Posterior cingulate gyrus (tissue), 11 donors: ENCODE measurements at regions not wholly inside any gene's neighbourhood (a gene's known extent, or its start where the extent isn't known, plus 50 kb on each side); places are given as distances from the start of the nearest gene placed in this dataset.
A peak's percentile ranks its signal among the peaks of the same experiment; 100 is the strongest.
"Not testable (repeated sequence)": the region's sequence is repeated elsewhere in the genome, so short reads cannot be mapped to it uniquely, and the experiment has no call there.

ENCODE experiments used
- DNase-seq, 10 donors: peaks; one replicate each; pipeline versions ENCODE4 v3.0.0 to v3.0.0-alpha.2; 2020 to 2021; ENCODE audit warnings: mixed read lengths in 3 of 10
- intact Hi-C: fragments of 100-400 bp; cut with DNase I; formaldehyde crosslinking; loops from one replicate; pipeline ENCODE4 v1.15.1; 2023

- DNase-seq = no peak
- intact Hi-C loops = no loop called here
These were observed 177.1 kb downstream of the RNF144A start for GRCh38 chr2:7094231-7094741.

DNA sequence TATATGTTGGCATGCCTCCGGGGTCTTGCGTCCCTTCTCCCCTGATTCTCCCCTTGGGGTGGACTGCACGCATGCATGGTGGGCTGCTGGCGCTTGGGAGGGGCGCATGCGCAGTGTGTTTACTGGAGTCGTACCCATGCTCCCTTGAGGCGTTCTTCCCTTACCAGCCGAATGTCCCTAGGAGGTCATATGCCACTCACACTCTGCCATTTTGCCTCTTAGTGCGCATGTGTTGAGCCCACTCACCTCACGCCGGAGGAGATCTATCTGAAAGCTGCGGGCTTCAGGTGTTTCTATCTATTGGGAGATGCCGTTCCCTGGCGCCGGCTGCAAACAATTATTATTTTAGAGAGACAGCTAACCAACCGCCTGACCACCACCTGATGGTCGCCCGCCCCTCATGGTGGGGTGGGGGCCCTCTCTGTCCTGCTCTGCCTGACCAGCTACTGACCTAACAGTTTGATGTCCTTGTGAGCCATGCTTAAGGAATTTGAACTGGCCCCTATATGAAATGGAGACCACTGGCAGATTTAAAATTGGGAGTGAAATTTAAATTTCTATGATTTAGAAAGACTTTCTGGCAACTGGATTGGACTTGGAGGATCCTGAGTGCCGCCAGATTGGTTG lies 179.6 kb downstream of the RNF144A start:
- DNase-seq = no peak
- intact Hi-C loops = loop anchor here (2.0 kb wide), 1 partner anchor 1588 kb away; no protein-coding TSS in a partner anchor

DNA sequence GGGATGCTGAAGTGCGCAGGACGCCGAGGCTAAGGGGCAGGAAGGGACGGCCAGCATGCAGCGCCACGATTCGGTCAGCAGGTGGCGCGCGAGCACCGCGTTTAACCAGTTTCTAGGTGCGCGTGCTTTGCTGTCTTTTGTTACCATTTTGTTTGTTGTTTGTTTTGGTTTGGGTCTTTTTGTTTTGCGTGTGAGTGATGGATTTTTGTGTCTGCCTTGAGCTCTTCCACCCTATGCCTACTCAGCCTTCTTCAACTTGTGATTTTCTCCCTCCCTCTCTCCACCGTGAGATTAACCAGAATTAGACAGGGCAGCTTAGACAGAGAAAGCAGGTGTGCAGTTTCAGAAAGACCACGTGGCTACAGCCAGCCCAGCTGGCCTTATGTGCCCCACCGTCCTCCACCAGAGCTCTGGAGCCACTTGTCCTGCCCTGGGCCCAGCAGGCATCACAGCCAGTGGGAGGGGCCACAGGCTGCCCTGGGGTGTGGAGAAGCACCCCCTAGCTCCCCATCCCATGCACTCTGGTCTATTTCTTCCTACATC lies 180.2 kb downstream of the RNF144A start:
- peak; percentile 63 to 97 (median 80) for DNase-seq

GRCh38 chr2:7098816-7099215 lies 181.6 kb downstream of the RNF144A start:
- DNase-seq = no peak
- intact Hi-C loops = no loop called here

More for the DNA sequence above, 180.2 kb downstream of the RNF144A start:
- intact Hi-C loops = loop anchor here (2.0 kb wide), 1 partner anchor 1587 kb away; no protein-coding TSS in a partner anchor

DNA sequence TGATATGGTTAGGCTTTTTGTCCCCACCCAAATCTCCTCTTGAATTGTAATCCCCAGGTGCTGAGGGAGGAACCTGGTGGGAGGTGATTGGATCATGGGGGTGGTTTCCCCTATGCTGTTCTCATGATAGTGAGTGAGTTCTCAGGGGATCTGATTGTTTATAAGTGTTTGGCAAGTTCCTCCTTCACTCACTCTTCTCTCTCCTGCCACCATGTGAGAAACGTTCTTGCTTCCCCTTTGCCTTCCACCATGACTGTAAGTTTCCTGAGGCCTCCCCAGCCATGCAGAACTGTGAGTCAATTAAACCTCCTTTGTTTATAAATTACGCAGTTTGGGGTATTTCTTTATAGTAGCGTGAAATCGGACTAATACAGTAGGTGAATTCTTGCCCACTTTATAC lies 182.5 kb downstream of the RNF144A start:
- DNase-seq, intact Hi-C loops: not testable (repeated sequence)

- no peak for DNase-seq
- intact Hi-C loops = no loop called here
These were observed 185.6 kb downstream of the RNF144A start for GRCh38 chr2:7102826-7103225.

GRCh38 chr2:7108792-7109532 lies 191.8 kb downstream of the RNF144A start:
- intact Hi-C loops = no loop called here
- DNase-seq = no peak

DNA sequence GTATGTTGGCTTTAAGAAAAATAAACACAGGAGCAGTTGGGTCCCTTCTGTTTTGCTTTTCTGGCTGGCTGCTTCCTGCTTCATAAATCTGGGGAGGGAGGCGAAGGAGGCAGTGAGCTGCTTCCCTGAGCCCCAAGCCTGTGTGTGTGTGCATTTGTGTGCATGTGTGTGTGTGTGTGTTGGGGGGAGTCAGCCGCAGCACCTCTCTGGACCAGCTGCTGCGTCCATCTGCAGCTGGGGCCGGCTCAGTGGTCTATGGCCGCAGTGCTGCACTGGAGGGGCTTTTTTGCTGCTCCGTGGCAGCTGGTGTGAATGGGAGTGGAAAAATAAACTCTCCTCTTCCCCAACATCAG lies 192.3 kb downstream of the RNF144A start:
- no peak for DNase-seq
- intact Hi-C loops = no loop called here

- DNase-seq = no peak
- intact Hi-C loops = no loop called here
These were observed 194.4 kb downstream of the RNF144A start for GRCh38 chr2:7111626-7112025.

GRCh38 chr2:7115364-7115763 lies 198.2 kb downstream of the RNF144A start:
- intact Hi-C loops = loop anchor here (5.0 kb wide), 1 partner anchor 1572 kb away; no protein-coding TSS in a partner anchor
- DNase-seq = no peak

DNA sequence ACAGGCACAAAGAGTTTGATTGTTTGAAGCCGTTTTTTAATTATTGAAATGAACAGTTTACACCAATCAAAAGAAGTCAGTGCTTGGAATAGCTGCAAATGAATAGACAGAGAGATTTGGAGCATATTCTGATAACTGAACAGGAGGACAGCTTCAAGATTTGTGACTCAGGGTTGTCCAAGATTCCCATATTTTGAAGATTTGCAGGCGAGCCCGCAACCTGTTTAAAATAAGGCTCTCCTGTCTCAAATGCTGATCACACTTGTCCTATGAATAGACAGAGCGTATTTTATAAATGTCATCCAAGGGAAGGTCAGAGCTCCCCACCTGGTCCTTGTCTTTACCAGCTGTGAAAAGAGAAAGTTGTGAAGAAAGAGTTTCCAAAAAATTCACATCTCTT lies 198.7 kb downstream of the RNF144A start:
- no peak for DNase-seq
- intact Hi-C loops = loop anchor here (5.0 kb wide), 1 partner anchor 1571 kb away; no protein-coding TSS in a partner anchor

- DNase-seq = no peak
- intact Hi-C loops = loop anchor here (5.0 kb wide), 1 partner anchor 1571 kb away; no protein-coding TSS in a partner anchor
These were observed 199.3 kb downstream of the RNF144A start for GRCh38 chr2:7116511-7116910.

- DNase-seq = no peak
- intact Hi-C loops = loop anchor here (5.0 kb wide), 1 partner anchor 1570 kb away; no protein-coding TSS in a partner anchor
These were observed 199.9 kb downstream of the RNF144A start for GRCh38 chr2:7117076-7117475.

DNA sequence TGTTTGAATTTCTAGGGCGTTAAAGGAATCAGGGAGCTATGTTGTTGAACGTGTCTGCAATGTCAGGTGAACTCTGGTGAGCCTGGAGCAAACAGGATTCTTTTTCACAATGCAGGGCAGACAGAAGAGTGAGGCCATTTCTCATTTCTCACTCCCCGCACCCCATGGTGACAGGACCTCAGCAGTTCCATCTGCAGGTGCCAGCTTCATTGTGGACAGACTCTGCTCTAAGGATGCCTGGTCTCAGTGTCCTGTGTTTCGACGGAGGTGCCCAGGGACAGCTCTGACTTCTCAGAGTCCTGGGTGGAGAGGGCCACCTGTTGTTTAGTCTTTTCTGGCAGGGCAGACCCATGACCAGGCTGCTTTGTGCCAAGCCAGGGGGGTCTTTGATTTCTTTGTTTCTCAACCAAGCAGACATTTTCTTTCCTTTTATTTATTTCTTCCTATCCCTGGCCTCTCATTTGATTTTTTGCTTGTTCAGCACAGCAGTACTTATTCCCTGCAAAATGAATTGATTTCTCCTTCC lies 201.5 kb downstream of the RNF144A start:
- no peak for DNase-seq
- intact Hi-C loops = loop anchor here (5.0 kb wide), 1 partner anchor 1569 kb away; no protein-coding TSS in a partner anchor

DNA sequence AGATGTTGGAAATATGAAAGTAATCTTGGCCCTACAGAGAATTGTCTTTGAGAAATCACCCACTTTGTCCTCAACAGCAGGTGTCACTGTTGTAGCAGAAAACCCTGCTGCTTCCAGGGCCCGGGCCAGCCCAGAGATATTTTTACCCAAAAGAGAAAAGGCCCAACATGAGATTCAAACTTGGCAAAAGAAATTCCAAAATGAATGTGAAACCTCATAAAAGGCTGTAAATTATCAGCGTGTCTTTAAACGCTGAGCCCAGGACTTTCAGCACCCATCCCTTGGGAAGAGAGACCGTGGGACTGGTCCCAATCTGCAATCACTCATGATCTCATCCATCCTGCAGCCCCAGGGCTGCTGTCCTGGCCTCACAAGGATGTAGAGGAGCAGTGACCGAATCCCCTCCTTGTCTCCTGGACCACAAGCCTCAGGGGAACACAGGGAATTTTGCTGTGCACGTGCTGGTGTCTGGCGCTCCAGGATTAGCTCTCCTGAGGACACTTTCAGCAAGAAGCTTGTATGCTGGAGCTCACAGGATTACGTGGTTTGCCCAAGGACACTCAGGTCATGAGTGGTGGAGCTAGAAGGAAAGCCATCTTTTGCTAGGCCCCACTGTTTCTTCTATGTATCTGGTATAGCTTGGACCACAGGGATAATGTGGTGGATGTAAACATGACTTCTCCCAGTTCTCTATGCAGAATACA lies 202.1 kb downstream of the RNF144A start:
- DNase-seq = peak in 9 of 10 donors; percentile 43 to 89 (median 54)
- intact Hi-C loops = loop anchor here (5.0 kb wide), 1 partner anchor 1568 kb away; no protein-coding TSS in a partner anchor

DNA sequence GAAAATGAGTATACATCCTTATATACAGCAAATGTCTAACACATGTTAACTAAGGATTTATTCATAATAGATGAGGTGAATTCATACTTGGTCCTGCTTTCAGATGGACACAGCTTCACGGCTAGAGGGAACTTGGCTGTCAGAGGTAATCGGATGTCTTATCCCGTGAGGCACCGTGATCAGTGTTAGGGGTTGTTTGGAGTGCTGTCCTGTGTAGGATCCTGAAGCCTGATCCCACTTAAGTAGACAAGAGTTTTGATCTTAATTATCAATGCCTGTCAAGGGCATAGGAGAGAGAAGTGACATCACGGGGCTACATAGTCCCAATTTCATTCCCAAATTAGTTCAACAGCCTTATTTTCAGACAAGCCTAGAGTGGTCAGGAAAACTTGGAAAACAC lies 204.6 kb downstream of the RNF144A start:
- DNase-seq = no peak
- intact Hi-C loops = no loop called here

- intact Hi-C loops = no loop called here
- no peak for DNase-seq
These were observed 209.9 kb downstream of the RNF144A start for GRCh38 chr2:7127156-7127555.

- intact Hi-C loops = no loop called here
- no peak for DNase-seq
These were observed 210.5 kb downstream of the RNF144A start for GRCh38 chr2:7127687-7128086.

- intact Hi-C loops = no loop called here
- DNase-seq = no peak
These were observed 214.0 kb downstream of the RNF144A start for GRCh38 chr2:7131261-7131660.

DNA sequence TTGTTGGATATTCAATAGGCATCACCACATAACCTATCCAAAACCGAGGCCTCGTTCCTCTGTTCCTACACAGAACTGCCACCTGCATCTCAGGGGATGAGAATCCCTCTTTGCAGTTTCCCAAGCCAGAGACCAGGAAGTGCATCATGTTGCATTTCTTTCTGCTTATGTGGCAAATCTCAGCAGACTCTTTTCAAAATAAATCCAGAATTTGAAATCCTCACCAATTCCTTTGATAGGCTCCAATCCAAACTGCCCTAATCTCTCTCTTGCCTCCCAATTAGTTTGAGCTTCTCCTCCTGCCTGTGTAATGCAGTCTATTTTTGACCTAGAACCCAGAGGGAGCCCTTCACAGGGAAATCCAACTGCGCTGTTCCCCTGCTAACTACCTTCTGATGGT lies 215.5 kb downstream of the RNF144A start:
- intact Hi-C loops = no loop called here
- DNase-seq = no peak
